ENCODE measurements at regions not wholly inside any gene's neighbourhood (a gene's known extent, or its start where the extent isn't known, plus 50 kb on each side); places are given as distances from the start of the nearest gene placed in this dataset.

DNA sequence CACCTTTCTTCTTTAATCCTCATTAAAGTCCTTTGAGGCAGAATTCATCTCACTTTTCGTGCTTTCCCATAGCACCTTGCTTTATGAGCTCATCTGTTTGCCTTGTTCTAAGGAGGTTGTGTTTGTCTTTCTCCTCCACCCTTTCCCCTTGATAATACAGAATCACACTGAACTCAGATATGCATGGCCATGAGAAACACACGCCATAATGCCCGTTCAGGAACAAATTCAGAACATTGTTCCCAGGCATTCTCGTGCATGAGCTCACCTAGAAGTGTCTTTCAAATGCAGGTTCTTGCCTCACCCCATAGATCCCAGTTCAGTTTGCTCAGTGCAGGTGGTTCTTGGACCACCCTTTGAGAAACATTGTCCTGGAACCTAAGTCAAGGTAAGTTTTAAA, 71.1 kb downstream of the TMEM114 start:
- DNase-seq: no peak

DNA sequence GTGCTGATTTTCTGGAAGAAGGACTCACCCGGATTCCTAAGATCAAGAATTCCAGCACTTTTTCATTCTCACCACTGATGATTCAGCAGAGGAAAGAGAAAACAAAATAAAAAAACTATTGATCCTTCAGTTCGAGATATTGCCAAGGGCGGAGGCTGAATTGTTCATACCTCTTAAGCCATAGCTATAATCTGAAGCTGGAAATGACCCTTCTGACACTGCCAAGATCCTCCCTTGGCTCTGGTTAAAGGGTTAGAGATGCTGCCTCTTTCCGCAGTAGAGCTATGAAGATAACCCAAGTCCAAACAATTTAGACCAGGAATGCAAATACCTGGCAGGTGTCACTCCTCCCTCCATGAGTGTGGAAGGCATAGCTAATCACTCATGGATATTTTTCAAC, 73.0 kb downstream of the TMEM114 start:
- DNase-seq: no peak

DNA sequence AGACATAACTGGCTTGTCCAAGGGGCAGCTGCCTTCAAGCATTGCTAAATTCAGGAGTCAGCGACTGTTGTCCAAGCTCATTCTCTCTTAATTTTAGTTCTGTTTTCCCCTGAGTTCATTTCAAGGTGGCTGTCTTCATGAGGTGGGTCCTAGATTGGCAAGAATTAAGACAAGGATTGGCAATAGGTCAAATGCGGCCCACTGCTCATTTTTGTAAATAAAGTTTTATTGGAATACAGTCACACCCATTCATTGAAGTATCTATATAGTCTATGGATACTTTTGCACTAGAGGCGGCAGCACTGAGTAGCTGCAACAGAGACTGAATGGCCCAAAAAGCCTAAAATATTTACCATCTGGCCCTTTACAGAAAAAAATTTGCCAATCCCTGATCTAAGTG, 73.8 kb downstream of the TMEM114 start:
- DNase-seq: no peak

DNA sequence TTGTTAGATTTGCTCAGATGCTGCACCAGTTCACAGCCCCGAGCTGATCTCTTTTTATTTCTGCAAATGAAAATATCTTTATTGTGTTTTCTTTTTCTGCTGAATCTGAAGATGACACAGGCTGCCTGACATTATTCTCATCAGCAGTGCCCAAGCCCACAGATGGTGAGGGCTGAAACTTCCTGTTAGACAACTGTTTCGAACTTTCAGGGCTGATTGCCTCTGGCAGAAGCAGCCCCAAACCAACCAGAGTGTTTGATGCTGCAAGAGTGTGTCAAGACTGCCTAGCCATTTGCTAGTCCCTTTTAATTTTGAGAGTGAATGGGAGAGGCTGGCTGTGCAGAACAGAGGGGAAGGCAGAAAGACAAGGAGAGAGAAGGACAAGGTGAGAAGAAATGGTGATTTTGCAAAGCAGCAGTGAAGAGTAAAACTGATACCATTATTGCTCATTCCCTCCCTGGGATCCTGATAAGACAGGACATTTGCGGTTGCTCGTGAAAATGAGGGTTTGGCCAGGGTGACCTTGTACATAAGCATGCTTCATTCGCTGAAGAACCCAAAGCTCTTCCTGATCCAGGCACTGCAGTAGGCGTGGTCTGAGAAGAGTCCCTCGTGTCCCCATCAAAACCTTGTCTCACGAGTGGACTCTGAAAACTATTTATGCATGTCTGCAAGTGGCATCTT, 77.2 kb downstream of the TMEM114 start:
- no peak for DNase-seq

DNA sequence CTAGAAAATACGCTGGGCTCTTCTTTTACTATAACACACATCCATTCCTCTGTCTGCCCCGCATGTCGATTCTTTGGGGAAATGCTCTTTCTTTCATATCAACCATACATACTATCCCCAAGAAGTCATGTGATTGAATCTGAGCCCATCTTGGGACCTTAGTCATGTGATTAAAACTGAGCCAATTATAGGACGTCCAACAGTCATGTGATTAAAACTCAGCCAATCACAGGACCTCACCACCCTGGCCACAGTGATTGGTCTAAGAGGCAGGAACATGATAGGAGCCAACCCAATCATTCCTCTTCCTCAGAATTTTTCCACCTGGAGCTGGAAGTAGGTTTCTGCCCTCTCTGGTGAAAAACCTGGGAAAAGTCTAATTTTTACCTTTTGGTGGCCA, 78.8 kb downstream of the TMEM114 start:
- no peak for DNase-seq

DNA sequence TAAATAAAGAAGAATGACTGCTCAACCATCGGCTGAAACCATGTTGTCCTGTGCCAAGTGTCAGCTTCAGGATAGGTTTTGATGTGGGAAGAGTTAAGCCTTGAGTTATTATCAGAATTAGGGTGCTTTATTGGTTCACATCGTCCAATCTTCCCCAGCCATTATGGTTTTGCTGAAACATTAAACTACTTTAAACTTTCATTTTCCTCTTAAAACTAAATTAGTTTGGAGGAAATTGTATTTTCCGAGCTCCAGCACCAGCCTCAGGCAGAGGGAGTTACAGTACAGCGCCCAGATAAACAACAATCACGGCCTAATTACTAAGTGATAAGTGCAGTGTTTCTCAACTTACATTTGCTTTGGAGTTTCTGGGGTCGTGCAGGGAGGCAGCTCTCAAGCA, 80.2 kb downstream of the TMEM114 start:
- DNase-seq: no peak

DNA sequence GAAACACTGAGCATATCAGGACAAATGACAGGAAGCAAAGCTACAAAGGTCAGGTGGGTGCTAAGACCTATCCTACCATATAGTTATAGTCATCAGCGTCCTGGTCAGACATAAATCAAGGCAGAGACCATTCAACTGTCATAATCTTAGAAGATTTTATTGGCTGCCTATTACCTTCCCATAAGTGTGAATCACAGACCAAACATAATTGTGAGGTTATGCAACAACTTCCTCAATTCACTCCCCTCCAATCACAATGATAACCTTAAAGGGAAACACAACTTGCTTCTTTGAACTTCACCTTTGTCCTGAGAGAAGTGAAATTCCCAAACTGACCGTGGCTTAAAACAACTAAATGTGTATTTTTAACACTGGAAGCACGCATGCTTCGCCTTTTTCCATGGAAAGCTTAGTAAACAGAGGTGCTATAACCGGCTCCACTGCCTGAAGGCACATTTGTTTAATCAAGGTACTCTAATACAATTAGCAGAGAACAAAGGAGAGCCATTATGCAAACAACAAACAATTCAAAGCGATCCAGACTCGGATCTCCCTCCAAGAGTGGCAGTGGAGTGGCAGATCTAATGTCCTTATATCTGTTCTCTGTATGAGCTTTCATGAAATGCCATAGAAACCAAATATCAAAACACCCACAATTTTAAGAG, 84.9 kb downstream of the TMEM114 start:
- DNase-seq: no peak

DNA sequence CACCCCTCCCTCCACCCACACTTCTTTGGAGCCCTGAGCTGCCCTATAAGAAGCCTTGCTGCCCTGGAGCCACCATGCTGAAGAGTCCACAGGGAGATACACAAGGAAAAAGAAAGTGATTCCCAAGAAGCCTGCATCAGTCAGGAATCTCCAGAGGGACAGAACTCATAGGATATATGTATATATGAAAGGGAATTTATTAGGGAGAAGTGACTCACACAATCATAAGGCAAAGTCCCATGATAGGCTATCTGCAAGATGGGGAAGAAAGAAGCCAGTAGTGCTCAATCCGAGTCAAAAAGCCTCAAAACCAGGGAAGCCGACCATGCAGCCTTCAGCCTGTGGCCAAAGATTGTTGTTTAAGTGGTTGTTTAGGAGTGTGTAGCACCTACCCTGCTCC, 87.9 kb downstream of the TMEM114 start:
- DNase-seq: no peak

DNA sequence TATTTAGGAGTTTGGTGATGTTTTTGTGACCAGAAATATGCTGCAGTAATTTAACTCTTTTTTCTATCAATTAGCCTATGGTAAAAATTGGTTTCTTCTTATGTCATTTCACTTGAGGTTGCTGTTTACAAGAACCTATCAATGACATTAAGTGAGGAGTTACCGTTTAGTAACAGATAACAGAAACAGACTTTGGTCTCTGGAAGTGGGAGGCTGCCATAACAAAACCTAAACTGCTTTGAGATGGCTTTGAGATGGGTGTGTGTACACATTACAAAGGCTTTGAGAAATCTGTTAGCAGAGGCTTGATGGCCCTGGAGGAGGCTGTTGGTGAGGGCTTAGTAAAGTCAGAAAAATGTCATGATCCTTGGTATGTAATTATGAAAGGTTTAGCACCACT, 90.0 kb downstream of the TMEM114 start:
- no peak for DNase-seq

DNA sequence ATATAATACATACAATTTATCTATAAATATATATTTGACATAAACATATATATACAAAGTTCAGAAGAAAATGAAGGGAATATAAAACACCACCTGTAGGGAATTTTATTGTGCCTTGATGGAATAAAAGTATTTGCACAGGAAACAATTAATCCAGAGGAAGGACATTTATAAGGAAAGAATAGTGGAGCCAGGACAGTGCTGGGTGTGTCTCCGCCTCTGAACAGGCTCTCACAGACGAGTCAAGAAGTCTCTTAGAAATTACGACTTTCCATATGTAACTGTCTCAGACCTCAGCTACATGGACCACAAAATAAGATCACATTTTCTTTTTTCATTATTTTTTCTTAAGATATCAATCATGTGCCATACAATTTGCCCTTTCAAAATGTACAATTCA, 93.9 kb downstream of the TMEM114 start:
- DNase-seq: no peak

DNA sequence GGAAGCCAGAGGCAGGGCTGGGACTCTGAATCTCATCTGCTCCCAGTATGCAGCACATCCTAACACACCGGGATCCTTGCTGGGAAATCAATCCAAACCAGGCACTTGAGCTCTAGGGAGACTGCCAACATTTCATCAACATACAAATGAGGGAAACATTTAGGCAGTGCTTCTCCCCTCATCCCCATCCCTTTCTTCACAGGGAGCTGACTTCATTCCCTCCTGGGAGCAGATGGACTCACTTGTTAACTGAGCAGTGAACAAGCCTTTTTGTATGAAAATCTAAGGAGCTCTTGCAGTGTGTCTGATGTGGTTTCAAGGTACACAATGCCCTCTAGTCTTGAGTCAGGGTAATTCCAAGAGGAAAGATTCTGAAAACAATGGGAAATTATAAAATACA, 96.3 kb downstream of the TMEM114 start:
- DNase-seq: no peak

DNA sequence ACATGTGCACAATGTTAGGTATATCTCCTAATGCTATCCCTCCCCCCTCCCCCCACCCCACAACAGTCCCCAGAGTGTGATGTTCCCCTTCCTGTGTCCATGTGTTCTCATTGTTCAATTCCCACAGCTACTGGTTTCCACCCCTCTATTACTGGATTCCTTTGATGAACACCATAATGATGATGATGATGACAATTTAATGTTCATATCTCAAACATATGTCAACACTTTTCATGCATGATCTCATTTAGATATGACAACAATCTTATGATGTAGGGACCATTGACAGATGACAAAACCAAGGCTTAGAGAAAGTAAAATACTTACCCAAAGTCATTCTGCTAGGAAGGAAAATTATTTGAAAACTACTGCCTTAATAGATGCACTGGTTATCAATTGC, 97.6 kb downstream of the TMEM114 start:
- no peak for DNase-seq

DNA sequence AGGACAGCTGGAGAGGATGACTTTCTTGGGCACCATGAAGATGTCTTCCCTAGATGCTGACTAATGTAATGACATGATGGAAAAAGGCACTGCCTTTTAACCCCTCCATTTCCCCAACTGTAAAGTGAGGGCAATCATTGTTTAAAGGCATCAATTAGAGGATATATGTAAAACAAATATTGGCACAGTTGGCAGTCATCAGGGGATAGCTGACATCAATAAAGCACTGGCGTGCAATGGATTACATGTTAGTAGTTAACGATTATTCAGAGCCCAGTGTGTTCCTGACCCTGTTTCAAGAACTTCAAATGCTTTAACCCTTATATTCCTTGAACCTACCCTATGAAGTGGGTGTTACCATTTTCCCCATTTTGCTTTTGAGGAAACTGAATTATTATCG, 100.7 kb downstream of the TMEM114 start:
- no peak for DNase-seq

DNA sequence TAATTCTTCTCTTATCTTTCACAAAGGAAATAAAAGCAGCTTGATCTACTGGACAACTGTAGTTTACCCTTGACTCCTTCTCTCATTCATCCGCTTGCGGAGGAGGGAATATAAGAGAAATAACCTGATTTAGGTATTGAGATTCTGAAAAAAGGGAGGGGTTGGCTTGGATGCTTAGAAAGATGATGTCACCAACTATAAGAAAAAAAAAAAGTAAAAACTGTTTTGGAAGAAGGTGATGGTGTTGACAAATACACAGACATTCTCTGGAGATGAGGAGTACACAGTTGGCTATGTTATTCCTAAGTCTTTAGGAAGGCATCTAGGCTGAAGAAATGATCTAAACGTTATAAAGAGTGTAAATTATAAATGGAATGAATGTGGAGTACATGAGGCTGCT, 103.3 kb downstream of the TMEM114 start:
- no peak for DNase-seq

DNA sequence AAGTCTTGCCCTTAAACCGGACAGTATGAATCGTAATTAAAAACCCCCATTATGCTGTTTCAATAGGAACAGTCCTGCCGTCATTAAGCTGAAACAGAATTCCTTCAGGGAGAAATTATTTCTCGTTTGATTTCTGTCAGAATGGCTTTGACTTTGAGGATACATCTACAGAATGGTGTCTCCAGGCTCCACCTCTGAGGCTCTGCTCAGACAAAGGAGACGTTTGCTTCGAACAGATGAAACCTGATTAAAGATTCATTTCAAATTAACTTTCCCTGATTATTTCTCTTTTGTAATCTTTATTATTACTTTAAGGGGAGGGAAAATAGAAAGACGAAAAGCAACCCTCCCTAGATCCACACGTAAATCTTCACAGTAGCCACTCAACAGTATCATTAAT, 106.9 kb downstream of the TMEM114 start:
- no peak for DNase-seq

DNA sequence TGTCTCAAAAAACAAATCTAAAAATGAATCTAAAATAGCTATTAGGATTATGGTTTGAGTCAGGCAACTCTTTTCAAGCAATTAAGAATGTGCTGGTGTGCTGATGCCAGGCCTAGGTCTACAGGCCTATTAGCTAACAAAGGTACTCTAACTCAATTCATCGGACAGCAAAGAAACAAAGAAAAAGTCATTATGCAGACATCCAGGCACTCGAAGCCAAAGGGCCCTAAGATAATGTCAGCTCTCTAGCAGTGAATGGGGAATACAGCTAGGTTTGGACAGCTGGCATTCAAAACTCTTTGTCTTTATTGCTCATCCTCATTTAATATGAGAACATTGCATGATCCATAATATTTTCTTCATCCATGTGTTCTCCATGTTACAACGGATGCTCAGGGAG, 108.5 kb downstream of the TMEM114 start:
- no peak for DNase-seq

DNA sequence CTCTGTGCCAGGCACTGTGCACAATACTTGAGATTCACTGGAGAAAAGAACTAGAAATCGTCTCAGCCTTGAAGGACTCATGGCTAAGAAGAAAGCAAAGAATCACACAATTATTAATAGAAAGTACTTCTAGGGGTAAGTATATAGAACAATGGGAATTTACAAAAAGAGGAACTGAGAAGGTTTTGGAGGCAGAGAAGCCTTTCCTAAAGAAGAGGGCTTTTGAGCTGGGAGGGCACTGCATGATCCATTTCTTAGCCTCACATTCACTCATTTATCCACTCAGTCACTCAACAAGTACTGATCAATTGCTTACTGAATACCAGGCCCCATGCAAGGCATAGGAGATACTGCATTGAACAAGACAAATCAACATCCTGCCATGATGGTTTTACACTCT, 113.5 kb downstream of the TMEM114 start:
- DNase-seq: no peak

DNA sequence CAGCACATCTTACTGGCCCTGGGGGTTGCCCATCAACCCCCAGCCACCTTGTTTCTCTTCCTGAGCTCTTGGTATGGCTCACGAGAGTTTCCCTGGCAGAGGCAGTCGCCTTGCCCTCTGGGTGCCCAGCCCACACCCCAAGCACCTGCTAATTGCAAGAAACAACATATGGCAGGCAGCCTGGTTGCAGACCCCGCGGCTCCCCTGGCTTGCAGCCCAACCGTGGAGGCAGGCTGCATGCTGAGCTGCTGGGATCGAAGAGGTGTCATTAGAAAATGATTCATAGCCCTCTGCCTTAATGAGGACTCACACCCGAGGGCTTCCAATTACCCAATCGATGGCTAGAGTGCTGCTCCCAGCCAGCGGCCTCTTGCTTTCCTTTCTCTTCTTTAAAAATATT, 115.7 kb downstream of the TMEM114 start:
- no peak for DNase-seq

DNA sequence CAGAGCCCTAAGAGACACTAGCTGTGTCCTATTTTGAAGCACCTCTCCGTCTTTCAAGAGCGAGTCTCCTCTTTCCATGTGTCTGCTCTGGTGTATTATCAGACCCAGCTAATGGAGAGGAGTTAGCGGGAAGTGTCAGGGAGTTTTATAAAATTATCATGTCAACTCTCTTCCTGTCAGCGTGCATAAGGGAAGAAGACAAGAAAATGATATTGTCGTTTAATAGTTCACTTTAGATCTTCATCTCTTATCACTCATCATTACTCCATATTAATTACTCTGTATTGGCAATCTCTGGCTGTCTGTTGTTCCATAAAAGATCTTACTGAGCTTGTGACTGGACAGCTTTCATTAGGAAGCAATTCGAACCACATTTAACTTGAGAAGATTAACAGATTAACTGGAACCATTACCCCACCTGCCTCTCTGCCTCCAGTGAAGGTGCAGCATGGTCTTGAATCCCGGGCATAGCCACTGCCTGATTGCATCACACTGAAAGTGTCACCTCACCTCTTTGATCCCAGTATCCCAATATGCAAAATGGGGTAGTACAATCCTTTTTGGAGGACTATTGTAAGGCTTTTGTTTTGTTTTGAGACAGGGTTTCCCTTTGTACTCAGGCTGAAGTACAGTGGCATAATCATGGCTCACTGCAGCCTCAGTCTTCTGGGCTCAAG, 121.1 kb downstream of the TMEM114 start:
- DNase-seq: no peak

DNA sequence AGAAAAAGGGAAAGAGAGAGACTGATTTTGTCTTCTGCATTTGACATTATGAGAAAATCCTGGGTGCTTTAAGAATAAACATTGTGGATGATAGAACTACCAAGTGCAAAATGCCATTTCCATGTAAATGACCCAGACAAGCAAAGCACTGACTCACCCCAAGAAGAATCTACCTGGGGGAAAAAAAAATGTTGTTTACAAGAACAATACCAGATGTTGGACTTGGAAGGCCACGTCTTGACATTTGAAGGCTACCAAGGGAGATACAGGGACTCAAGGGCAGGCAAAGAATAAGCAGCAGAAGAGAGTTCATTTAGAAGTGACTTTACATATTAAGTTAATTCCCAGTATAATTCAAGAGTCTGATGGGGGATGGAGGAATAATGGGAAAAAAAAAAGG, 125.3 kb downstream of the TMEM114 start:
- no peak for DNase-seq

DNA sequence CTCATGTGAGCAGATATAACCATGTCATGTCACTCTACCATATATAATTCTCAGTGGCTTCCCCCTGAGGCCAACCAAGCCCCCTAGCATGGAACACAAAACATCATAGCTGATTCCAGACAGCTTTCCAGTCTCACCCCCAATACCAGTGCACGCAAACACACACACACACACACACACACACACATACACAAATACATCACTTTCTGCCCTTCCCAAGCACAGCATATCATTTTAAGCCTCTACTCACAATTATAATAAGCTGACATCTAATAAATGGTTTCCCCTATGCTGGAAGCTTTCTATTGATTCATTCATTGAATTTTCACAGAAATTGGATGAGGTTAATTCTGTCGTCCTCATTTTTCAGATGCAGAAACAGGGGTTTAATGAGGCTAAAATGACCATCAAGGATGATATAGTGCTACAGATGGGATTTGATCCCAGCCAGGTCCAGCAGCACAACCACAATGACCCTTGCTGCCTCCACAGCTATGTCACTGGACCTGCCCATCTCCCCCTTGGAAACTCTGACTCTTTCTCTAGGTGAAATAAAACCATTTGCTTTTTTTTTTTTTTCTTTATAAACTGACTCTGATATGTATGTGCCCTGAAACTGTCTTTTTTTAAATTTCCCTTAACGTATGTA, 131.1 kb downstream of the TMEM114 start:
- DNase-seq: no peak

DNA sequence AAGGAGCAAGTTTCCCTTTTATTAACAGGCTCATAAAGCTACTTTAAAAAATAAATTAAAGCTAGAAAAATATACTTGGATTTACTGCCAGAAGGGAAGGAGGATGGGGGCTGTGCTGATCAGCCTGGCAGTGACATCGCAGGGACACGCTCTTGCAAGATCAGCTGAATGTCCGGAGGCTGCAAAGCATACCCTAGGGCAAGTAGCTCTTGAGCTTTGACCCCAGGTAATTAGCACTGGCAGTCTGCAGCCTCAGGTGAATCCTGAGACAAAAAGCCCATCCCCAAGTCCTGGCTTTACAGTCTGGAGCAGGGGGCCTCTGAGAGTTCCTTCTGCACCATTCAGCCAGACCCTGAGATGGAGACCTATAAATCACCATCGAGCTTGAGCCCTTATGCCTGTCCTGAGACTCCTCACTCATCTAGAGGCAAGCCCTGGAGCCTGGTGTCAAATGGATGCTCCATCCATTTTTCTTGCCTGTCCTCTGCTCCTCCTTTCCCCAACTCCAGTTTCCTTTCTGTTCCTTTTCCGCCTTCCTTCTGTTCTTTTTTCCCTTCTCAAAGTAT, 131.7 kb downstream of the TMEM114 start:
- no peak for DNase-seq

DNA sequence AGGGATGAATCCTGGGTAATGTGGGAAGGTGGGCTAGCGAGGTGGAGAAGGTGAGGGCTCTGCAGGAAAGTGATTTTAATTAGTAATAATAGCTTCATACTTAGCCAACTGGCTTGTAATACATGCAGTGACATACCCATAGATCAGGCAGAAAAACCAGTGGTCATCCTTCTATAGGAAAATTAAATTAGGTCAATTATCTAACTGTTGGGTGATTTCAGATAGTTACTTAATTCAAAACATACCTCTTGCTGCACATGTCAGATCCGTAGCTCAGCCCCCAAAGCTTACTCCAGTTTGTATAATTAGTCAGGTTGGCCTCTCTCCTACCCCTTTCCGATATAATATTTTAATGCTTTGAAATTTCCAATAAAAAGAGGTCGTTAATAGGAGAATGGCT, 137.0 kb downstream of the TMEM114 start:
- no peak for DNase-seq

DNA sequence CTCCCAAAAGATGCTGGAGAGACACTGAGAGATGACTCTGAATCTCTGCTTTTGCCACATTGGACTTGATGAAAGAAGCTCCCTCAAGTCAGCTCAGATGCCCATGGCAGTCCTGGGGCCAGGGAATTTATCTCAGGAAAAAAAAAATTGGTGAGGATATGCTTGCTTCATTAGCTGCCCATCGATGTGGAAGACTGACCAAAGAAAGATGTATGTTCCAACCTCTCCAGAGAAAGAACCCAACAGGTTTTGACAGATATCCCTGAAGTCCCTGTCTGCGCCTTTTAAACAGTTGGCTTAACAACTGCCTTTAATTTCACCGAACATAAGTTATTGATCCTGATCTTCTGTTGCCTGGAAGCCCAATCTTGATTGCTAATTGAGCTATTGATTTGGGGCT, 137.4 kb downstream of the TMEM114 start:
- no peak for DNase-seq
